KBM-7 (cell line): ENCODE measurements at regions not wholly inside any gene's neighbourhood (a gene's known extent, or its start where the extent isn't known, plus 50 kb on each side); places are given as distances from the start of the nearest gene placed in this dataset.

Experiments used
- DNase-seq: peaks from one replicate; pipeline ENCODE4 v3.0.0-alpha.2; 2015
- in situ Hi-C: fragments of 300-500 bp; cut with MboI; formaldehyde crosslinking; loops from 2 replicates; pipeline ENCODE4 v1.14.3; 2020; ENCODE audit warnings: low sequenced_read_pairs, low pct_unique_long_range_greater_than_20kb, mixed read lengths

DNA sequence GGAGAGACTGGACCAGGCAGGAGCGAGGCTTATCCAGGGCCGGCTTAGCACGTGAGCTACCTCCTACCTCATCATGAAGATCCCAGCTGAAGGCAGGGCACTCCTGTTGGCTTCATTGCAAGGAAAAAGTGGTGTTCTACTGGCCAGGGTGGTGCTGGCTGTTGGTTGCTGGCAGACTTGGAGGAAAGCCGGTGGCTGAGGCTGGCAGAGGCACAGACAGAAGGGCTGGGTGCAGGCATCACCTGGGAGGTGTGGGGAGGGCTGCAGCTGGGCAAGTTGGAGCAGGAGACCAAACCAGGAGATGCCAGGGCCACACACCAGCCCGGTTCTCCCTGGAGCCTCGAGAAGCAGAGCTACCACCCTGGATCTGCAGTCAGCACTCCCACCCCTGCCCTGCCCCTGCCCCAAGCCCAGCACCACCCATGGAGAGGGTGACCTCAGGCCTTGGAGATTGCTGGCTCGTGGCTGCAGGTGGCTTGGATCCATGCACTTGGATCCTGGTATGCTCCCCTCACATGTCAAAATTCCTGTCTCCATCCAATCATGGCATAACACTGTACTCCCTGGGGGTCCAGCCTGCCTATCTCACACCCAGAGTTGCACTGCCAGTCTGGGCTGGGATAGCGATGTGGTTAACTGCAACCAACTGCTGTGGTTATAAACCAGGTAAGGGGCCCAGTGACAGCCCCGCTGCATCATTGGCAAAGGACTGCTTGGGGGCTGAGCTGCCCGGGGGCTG lies 49.7 kb downstream of the GLI2 start:
- in situ Hi-C loops = no loop called here
- no peak for DNase-seq

DNA sequence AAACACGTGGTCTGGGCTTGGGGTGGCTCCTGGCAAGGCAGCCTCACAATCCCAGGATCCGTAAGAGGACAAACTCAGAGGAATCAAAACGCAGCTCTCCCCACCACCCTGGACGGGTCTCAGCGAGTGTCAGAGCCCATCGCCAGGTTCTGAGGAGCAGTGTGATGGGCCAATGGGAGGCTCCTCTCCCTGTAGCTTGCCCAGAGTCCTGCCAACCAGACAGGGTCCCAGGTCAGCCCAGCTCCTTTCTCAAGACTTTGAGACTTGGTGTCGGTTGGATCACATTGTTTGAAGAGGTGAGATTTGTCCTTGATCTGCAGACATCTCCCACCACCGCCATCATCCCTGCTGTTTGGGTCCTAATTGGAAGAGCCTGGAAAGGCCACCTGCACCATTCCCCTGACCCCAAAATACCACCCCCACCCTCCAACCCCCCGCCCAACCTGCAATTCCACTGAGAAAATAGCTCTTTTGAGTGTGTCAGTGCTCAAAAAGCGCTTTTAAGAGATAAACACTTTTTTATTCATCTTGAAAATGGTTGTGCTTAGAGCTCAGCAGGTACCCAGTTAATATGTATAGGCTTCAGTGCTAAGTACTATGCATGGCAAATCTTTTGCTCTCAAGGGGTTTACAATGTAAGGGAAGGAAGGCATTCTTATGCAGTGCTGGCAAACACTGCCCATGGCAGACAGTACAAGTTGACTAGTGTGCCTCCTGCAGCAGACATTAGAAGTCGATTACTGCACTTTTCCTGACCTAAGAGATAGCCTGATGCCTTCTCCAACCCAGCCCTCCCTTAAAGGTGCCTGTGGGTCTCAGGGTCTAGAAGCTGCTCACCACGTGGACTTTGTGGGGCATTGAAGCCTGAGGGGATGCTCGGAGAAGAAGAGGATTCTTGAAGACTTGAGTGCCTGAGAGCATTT lies 50.6 kb downstream of the GLI2 start:
- in situ Hi-C loops = no loop called here
- DNase-seq = no peak

DNA sequence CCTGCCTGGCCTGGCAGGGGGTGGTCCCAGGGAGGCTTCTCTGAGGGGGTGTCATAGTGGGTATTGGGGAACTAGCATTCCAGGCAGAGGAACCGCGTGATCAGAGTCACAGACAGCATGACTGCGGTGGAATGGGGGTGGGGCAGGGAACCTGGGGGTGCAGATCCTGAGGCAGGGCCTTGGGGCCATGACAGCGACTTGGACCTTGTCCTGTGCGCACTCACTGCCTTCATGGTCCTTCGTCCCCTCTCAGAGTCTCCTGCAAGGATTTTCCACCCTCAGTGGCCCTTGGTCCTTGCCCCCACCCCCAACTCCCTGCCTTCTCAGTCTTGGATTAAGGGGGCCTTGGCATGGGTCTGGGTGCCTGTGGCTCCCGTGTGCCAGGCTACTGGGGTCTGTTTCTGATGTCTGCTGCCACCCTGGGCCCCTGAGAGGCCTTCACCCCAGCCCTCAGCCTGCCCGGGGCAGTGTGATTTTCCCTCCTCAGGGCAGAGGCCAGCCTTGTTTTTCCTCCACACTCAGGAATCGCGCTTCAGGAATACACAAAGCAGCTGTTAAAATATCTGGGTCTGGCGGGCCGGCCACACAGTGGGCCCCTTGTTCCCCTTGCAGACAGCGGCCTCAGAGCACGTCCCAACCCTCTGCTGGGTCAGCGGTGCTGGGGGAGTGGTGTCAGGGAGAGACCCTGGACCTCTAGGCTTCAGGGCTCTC lies 51.6 kb downstream of the GLI2 start:
- in situ Hi-C loops = no loop called here
- no peak for DNase-seq

GRCh38 chr2:120787822-120788700 lies 52.4 kb downstream of the GLI2 start:
- in situ Hi-C loops = no loop called here
- no peak for DNase-seq

DNA sequence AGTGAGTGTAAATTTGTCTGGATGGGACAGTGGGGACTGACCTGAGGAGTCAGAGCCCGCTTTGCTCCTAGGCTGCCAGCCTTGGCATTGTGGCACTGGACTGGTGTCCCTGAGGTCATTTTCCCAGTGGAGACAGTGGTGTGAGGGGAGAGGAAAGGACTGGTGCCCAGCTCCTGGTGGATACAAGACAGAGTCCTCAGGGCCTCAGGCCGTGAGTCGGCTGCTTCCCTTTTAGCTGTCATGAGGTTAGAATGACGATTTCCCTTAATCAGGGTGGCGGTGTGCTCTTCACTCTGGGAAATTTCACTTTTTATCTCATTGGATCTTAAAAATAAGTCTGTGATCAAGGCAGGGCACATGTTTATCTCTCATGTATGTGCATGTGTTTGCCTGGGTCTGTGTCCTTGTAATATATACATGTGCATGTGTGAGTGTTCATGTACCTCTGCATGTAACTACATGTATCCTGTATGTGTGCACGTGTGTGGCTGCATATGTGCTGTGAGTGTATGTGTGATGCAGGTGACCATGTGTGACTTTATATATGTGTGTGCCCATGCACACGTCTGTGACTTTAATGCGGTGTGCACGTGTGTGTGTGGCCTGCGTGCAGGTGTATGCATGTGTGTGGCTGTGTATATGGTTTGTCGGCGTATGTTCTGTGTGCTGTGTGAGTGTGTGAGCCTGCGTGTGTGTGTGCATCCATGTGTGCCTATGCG lies 55.7 kb downstream of the GLI2 start:
- DNase-seq = no peak
- in situ Hi-C loops = no loop called here

DNA sequence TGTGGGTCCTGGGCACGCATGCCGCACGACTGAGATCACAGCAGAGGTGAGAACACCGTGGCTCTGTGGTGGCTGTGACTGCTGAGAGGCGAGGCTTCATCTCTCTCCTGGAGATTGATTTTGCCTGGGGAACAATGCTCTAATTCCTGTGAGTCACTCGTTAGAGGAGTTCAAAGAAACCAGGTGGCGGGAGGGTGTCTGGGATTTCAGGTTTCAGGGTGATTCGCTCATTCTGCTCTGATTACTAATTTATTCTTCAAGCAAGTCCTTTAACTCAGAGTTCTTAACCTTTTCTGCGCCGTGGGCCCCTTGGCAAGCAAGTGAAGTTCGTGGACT lies 56.3 kb downstream of the GLI2 start:
- in situ Hi-C loops = no loop called here
- no peak for DNase-seq

- in situ Hi-C loops = no loop called here
- DNase-seq = no peak
Observed at GRCh38 chr2:120793682-120794403, 58.2 kb downstream of the GLI2 start.

DNA sequence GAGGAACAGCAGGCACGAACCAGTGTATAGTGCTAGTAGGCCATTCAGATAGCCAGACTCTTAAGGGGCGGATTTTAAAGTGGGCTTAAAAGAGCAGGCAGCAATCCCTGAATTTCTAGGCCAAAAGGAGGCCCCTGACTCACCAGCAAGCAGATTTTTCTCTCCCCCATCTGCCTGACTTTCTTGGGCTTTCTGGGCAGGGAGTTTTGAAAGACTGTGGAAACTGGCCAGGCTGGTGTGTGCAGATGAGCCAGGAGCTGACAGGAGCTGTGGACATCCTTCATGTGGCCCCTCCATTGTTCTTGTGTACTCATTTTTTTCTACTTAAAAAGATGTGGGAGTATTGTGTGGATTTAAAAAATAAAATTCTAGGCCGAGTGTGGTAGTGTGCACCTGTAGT lies 59.0 kb downstream of the GLI2 start:
- in situ Hi-C loops = no loop called here
- no peak for DNase-seq

DNA sequence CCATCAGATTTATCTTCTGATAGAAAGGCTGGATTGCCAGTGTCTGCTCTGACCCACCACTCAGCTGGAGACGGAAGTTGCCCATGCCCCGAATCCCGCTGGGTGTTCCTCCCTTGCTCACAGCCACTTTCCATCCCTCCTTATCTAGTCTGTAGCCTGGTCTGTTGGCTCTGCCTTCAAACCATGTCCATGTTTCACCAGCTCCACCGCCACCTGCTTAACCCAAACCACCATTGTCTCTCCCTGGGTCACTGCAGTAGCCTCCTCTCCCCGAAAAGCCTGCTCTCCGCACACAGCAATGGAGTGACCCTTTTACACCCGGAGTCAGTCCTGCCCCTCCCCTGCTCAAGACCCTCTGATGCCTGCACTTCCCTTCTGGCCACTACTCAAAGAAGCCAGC lies 60.4 kb downstream of the GLI2 start:
- no peak for DNase-seq
- in situ Hi-C loops = no loop called here

DNA sequence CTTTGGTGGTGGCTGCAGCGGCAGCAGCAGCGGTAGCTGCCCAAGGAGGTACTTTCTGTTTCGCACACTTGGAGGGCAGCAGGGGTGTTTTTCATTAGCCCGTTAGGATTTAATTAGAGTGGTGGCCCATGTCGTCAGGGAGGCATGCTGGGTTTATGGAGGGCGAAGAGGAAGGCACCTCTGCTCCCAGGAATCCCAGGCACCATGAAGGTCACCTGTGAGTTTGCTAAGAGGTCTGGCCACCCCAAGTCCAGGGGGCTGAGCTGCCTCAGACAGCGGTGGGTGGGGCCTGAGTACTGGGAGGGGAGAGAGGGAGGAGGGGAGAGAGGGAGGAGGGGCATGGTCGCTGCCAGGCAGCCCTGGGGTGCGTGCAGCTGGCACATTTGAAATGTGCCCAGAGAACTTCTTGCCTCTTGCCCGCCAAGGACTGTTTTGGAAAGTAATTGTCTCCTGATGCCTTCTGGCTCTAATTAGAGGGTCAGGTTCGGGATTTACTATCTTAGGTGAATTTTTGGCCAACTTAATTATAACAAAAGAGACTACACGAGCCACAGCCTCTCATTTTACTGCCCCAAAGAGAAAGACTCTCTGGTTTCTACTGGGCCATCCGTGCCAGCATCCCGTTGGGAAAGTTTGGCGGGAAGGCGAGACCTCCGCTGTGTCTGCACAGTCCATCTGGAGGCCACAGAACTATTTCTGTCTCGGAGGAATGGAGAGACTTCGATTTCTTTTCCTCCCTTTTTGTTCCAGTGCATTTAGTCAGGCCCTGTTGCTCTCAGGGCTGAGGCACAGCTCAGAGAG lies 62.0 kb downstream of the GLI2 start:
- in situ Hi-C loops = no loop called here
- no peak for DNase-seq

GRCh38 chr2:120798567-120799247 lies 63.0 kb downstream of the GLI2 start:
- in situ Hi-C loops = no loop called here
- no peak for DNase-seq

GRCh38 chr2:120802158-120802557 lies 66.5 kb downstream of the GLI2 start:
- no peak for DNase-seq
- in situ Hi-C loops = no loop called here

DNA sequence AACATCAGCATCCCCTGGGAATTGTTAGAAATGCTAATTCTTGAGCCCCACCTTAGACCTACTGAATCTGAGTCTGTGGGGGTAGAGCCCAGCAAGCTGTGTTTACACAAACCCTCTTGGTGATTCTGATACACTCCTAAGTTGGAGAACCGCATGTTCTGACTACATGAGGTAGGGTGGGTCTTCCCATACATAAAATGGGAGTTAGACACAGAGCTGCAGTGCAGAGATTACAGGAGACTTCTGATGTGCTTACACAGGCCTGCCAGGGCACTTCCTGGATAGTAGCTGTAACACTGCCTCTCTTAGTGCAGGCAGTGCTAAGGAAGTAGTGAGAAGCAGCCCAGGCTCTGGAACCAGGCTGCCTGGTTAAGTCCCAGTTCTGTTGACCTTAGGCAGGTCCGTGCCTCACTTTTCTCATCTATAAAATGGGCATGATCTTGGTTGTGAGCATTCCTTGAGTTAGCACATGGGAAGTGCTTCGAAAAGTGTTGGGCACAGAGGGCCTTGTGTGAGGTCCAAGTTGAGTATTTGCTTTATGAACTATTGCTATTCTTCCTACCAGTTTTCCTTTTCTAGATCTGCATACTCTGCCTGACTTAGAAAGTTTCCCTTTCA lies 67.3 kb downstream of the GLI2 start:
- DNase-seq = no peak
- in situ Hi-C loops = no loop called here

DNA sequence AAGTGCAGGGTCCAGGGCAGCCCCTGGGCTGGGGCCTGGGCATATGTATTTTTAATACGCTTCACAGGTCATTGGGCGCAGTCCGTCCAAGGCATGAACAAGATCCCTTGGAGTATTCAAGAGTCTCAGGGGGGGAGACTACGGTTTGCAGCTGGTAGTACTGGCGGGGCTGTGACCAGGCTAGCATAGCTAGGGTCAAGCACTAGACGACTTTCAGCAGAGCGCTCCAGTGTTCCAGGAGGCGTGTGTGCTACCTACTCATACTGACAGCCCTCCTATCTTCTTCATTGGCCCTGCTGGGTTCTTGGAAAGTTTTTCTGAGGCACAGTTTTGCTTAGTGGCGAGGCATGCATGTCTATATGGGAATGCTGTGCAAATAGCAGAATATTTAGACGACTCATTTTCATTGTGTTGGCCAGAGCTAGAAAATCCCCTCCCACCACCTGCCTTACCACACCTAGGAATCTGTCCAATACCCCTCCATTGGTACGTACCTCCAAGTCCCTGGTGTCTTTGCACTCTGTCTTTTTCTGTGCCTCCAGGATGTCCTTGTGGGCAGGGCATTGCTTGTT lies 68.2 kb downstream of the GLI2 start:
- in situ Hi-C loops = no loop called here

DNA sequence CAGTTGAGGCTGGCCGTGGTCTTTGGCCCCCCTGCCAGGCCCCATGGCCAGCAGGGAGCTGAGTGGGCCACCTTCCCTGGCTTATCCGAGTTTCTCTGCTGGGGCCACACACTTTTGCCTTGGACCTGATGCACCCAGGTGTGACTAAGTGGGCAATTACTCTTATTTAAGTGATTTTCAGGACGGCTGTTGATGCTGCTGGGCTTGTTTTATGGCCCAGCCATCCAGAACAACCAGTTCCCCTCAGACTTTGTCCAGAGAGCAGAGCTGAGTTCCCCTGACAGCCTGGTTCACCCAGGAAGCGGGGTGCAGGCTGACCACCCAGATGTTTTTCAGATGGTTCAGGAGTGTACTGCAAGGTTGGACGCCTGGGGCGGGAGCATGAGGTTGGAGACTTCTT lies 68.8 kb downstream of the GLI2 start:
- in situ Hi-C loops = no loop called here
- DNase-seq = no peak

More for the DNA sequence above, 68.2 kb downstream of the GLI2 start:
- no peak for DNase-seq

GRCh38 chr2:120805011-120805410 lies 69.3 kb downstream of the GLI2 start:
- in situ Hi-C loops = no loop called here
- no peak for DNase-seq
